ENCODE measurements at regions not wholly inside any gene's neighbourhood (a gene's known extent, or its start where the extent isn't known, plus 50 kb on each side); places are given as distances from the start of the nearest gene placed in this dataset.

- H3K27ac ChIP-seq (ENCODE audit: extremely low read depth, low read depth, low read length): no peak overlapping the region
- no peaks in the 10 kb centered on the region for H3K9me3 ChIP-seq (ENCODE audit: control insufficient read depth, insufficient read depth, low read depth, low read length)
- no peaks in the 10 kb centered on the region for H3K36me3 ChIP-seq (ENCODE audit: control insufficient read depth in 2 of 2, insufficient read depth in 1 of 2, low read length in 2 of 2)
- H3K4me3 ChIP-seq (ENCODE audit: low read depth, low read length): no peak overlapping the region
- ChIA-PET POLR2A (no interaction called here), CTCF (interaction anchor here (0.7 kb wide), 1 partner anchor 226 kb away, joined by 3 read pairs; no protein-coding TSS in a partner anchor)
- no peaks in the 10 kb centered on the region for H3K4me1 ChIP-seq (ENCODE audit: control insufficient read depth, insufficient read depth, low read length)
- TF ChIP-seq ZNF398 (tag by site-specific recombination; IDR thresholded peaks at IDR 0.05) (no peak), ZBTB7A (tag by site-specific recombination; IDR thresholded peaks at IDR 0.05; ENCODE audit: low read depth) (no peak), GLI2 (tag by site-specific recombination; IDR thresholded peaks at IDR 0.05; ENCODE audit: borderline replicate concordance, low read depth) (no peak), ZFP69B (tag by site-specific recombination; IDR thresholded peaks at IDR 0.05) (no peak), PRDM10 (tag by site-specific recombination; IDR thresholded peaks at IDR 0.05) (no peak), ZNF777 (tag by site-specific recombination; IDR thresholded peaks at IDR 0.05; ENCODE audit: borderline replicate concordance) (no peak), ZNF561 (tag by site-specific recombination; IDR thresholded peaks at IDR 0.05; ENCODE audit: borderline replicate concordance) (no peak), ZNF341 (tag by site-specific recombination; IDR thresholded peaks at IDR 0.05; ENCODE audit: low read depth) (no peak), ZNF350 (tag by site-specific recombination; IDR thresholded peaks at IDR 0.05) (no peak), ZNF658 (tag by site-specific recombination; IDR thresholded peaks at IDR 0.05) (no peak)
Observed at GRCh38 chr1:219292999-219293398, 119.3 kb downstream of the LYPLAL1 start.

- Histone ChIP-seq H3K9me3 (ENCODE audit: control insufficient read depth, insufficient read depth, low read depth, low read length) (no peaks in the 10 kb centered on the region), H3K36me3 (ENCODE audit: control insufficient read depth in 2 of 2, insufficient read depth in 1 of 2, low read length in 2 of 2) (no peaks in the 10 kb centered on the region), H3K4me3 (ENCODE audit: low read depth, low read length) (no peak overlapping the region), H3K4me1 (ENCODE audit: control insufficient read depth, insufficient read depth, low read length) (no peaks in the 10 kb centered on the region), H3K27ac (ENCODE audit: extremely low read depth, low read depth, low read length) (no peak overlapping the region)
- CTCF ChIA-PET: interaction anchor here (0.7 kb wide), 1 partner anchor 226 kb away, joined by 3 read pairs; no protein-coding TSS in a partner anchor
- POLR2A ChIA-PET: no interaction called here
- TF ChIP-seq ZNF354C (tag by site-specific recombination; IDR thresholded peaks at IDR 0.05; ENCODE audit: borderline replicate concordance, low read depth) (no peak), HIC1 (tag by site-specific recombination; IDR thresholded peaks at IDR 0.05) (no peak), ELK4 (IDR thresholded peaks at IDR 0.05; ENCODE audit: borderline replicate concordance, low read depth, low read length) (no peak), ZNF677 (tag by site-specific recombination; IDR thresholded peaks at IDR 0.05) (no peak), ZFHX2 (tag by site-specific recombination; conservative IDR thresholded peaks at IDR 0.05) (no peak), MYNN (tag by site-specific recombination; IDR thresholded peaks at IDR 0.05; ENCODE audit: borderline replicate concordance) (no peak), ZNF274 (IDR thresholded peaks at IDR 0.05; ENCODE audit: low read length) (no peak), ZNF274 (tag by site-specific recombination; IDR thresholded peaks at IDR 0.05; ENCODE audit: borderline replicate concordance) (no peak), ZNF707 (tag by site-specific recombination; IDR thresholded peaks at IDR 0.05) (no peak), HOXD13 (CRISPR knock-in tag; IDR thresholded peaks at IDR 0.05; ENCODE audit: borderline replicate concordance) (no peak), ZSCAN5A (tag by site-specific recombination; IDR thresholded peaks at IDR 0.05) (no peak), ZNF555 (tag by site-specific recombination; conservative IDR thresholded peaks at IDR 0.05) (no peak), ZNF658 (tag by site-specific recombination; IDR thresholded peaks at IDR 0.05) (no peak), ZNF621 (tag by site-specific recombination; IDR thresholded peaks at IDR 0.05) (no peak)
Observed at GRCh38 chr1:219292341-219292740, 118.7 kb downstream of the LYPLAL1 start.
